B cell (primary cell): ENCODE measurements at regions not wholly inside any gene's neighbourhood (a gene's known extent, or its start where the extent isn't known, plus 50 kb on each side); places are given as distances from the start of the nearest gene placed in this dataset.

Experiments used
- ATAC-seq: fragments of 200-7000 bp; cut with Tn5 transposase; one replicate; pipeline ENCODE4 v1.10.0; 2021; ENCODE audit warnings: low read depth, mild to moderate bottlenecking, moderate number of reproducible peaks, moderate library complexity
- CTCF ChIA-PET: fragments of 350-600 bp; sonication (Branson Sonifier 250); formaldehyde crosslinking; loops from one replicate; lab custom pipeline; 2021; ENCODE audit warnings: antibody characterized with exemption, inconsistent platforms; lab: Charles Lee
- POLR2A ChIA-PET: fragments of 350-600 bp; sonication (Branson Sonifier 250); formaldehyde crosslinking; loops from one replicate; lab custom pipeline; 2021; ENCODE audit warnings: antibody characterized with exemption; lab: Charles Lee
- DNase-seq: peaks from one replicate; pipeline ENCODE4 v3.0.0; 2013
- H2AFZ ChIP-seq: 2 replicates; pipeline ENCODE4 v1.6.1; 2012; ENCODE audit warnings: mild to moderate bottlenecking, low read depth, low read length; ENCODE audit not compliant: insufficient read depth, poor library complexity, severe bottlenecking
- H3K27ac ChIP-seq, 2 donors: 1 replicate in 1 of 2; 2 replicates in 1 of 2; pipeline ENCODE4 v1.5.1; 2012 to 2013; ENCODE audit warnings: low read length in 2 of 2, mild to moderate bottlenecking in 2 of 2, moderate library complexity in 1 of 2
- H3K27me3 ChIP-seq, 4 experiments: fragments of 200-600 bp in 1 of 4; sonication (generic) in 1 of 4; replicated peaks in 1 of 4; 1 replicate in 2 of 4; 2 replicates in 2 of 4; pipeline versions ENCODE4 v1.6.1 to v1.7.0; 2013 to 2016; ENCODE audit warnings: low read length in 3 of 4, mild to moderate bottlenecking in 2 of 4, mixed read lengths in 1 of 4, moderate library complexity in 1 of 4; ENCODE audit not compliant: insufficient read depth in 4 of 4, control insufficient read depth in 3 of 4; ENCODE audit errors: control extremely low read depth in 1 of 4
- H3K36me3 ChIP-seq, 2 experiments: replicated peaks in 1 of 2; 1 replicate in 1 of 2; 2 replicates in 1 of 2; pipeline versions ENCODE4 v1.6.1 to v1.7.1; 2013; ENCODE audit warnings: low read length in 1 of 2; ENCODE audit not compliant: insufficient read depth in 2 of 2, control insufficient read depth in 1 of 2; ENCODE audit errors: control extremely low read depth in 1 of 2, extremely low read depth in 1 of 2
- H3K4me1 ChIP-seq, 2 donors: fragments of 200-600 bp in 1 of 2; sonication (generic) in 1 of 2; 1 replicate in 1 of 2; 2 replicates in 1 of 2; pipeline versions ENCODE4 v1.5.1 to v1.6.1; 2013 to 2017; ENCODE audit warnings: low read length in 2 of 2; ENCODE audit not compliant: control insufficient read depth in 2 of 2, insufficient read depth in 2 of 2
- H3K4me2 ChIP-seq: replicated peaks from 2 replicates; pipeline ENCODE3; 2012; ENCODE audit warnings: mild to moderate bottlenecking, low read depth, low read length; ENCODE audit not compliant: poor library complexity, severe bottlenecking
- H3K4me3 ChIP-seq, 5 experiments: fragments of 200-600 bp in 1 of 5; sonication (generic) in 1 of 5; 1 replicate in 3 of 5; 2 replicates in 2 of 5; pipeline versions ENCODE4 v1.5.1 to v1.7.0; 2011 to 2016; ENCODE audit warnings: low read length in 4 of 5, mild to moderate bottlenecking in 4 of 5, low read depth in 2 of 5, control low read depth in 1 of 5, moderate library complexity in 1 of 5; ENCODE audit not compliant: insufficient read depth in 1 of 5; ENCODE audit errors: control extremely low read depth in 1 of 5, extremely low read depth in 1 of 5
- H3K79me2 ChIP-seq: fragments of 200-600 bp; sonication (generic); one replicate; pipeline ENCODE4 v1.6.0; 2016; ENCODE audit warnings: low read length; ENCODE audit not compliant: control insufficient read depth, insufficient read depth
- H3K9ac ChIP-seq: fragments of 200-600 bp; sonication (generic); 2 replicates; pipeline ENCODE4 v1.6.1; 2017; ENCODE audit warnings: mild to moderate bottlenecking, low read length, moderate library complexity
- H3K9me3 ChIP-seq, 3 donors: one replicate each; pipeline versions ENCODE4 v1.6.1 to v1.7.1; 2013; ENCODE audit warnings: low read length in 2 of 3; ENCODE audit not compliant: control insufficient read depth in 2 of 3, insufficient read depth in 1 of 3; ENCODE audit errors: control extremely low read depth in 1 of 3
- H4K20me1 ChIP-seq: 2 replicates; pipeline ENCODE4 v1.6.0; 2012; ENCODE audit warnings: mild to moderate bottlenecking, low read length; ENCODE audit not compliant: insufficient read depth, control insufficient read depth, poor library complexity, severe bottlenecking
- H3K27ac Mint-ChIP-seq: one replicate; pipeline ENCODE4 v1.8.0; 2021; ENCODE audit warnings: mixed read lengths
- H3K27me3 Mint-ChIP-seq: one replicate; pipeline ENCODE4 v1.8.0; 2021; ENCODE audit warnings: mixed read lengths
- H3K4me1 Mint-ChIP-seq: one replicate; pipeline ENCODE4 v1.8.0; 2021; ENCODE audit warnings: mixed read lengths
- H3K4me3 Mint-ChIP-seq: one replicate; pipeline ENCODE4 v1.8.0; 2021; ENCODE audit warnings: mixed read lengths
- H3K9me3 Mint-ChIP-seq: one replicate; pipeline ENCODE4 v1.8.0; 2022; ENCODE audit warnings: mixed read lengths; ENCODE audit not compliant: insufficient read depth
- EZH2 ChIP-seq: IDR thresholded peaks from 2 replicates; pipeline ENCODE4 v1.6.1; 2012; ENCODE audit warnings: borderline replicate concordance, low read depth, mild to moderate bottlenecking, moderate library complexity, low read length; ENCODE audit not compliant: insufficient read depth, poor library complexity, severe bottlenecking
- WGBS: methylation state at CpG from one replicate; pipeline ENCODE4 v1.1.5; 2013; ENCODE audit warnings: missing lambda C conversion rate; ENCODE audit not compliant: insufficient coverage; 5-methylcytosine and 5-hydroxymethylcytosine counted together
- intact Hi-C: fragments of 100-400 bp; cut with micrococcal nuclease; formaldehyde crosslinking; loops from one replicate; pipeline ENCODE4 v1.10.0; 2022
- TF ChIP-seq, protein P1 (sequence below): fragments of 200-600 bp; IDR thresholded peaks from one replicate; pipeline ENCODE4 v1.8.0; 2022; ENCODE audit warnings: antibody characterized with exemption, mild to moderate bottlenecking

- H3K9ac ChIP-seq = no peak overlapping the region
- no peaks in the 10 kb centered on the region for H3K4me1 Mint-ChIP-seq
- POLR2A ChIA-PET = no interaction called here
- H3K27ac ChIP-seq = no peak overlapping the region
- no peaks in the 10 kb centered on the region for H4K20me1 ChIP-seq
- no peaks in the 10 kb centered on the region for H3K4me1 ChIP-seq
- no peak for ATAC-seq
- H3K27me3 Mint-ChIP-seq = peaks cover 32% of the 10 kb centered on the region
- H3K9me3 ChIP-seq = peaks cover 11 to 22% (median 15%) of the 10 kb centered on the region in 3 donors
- H3K79me2 ChIP-seq = no peaks in the 10 kb centered on the region
- no peak overlapping the region for H3K4me3 ChIP-seq
- no peaks in the 10 kb centered on the region for H3K36me3 ChIP-seq
- TF ChIP-seq EZH2 = no peak
- TF ChIP-seq, protein P1, sequence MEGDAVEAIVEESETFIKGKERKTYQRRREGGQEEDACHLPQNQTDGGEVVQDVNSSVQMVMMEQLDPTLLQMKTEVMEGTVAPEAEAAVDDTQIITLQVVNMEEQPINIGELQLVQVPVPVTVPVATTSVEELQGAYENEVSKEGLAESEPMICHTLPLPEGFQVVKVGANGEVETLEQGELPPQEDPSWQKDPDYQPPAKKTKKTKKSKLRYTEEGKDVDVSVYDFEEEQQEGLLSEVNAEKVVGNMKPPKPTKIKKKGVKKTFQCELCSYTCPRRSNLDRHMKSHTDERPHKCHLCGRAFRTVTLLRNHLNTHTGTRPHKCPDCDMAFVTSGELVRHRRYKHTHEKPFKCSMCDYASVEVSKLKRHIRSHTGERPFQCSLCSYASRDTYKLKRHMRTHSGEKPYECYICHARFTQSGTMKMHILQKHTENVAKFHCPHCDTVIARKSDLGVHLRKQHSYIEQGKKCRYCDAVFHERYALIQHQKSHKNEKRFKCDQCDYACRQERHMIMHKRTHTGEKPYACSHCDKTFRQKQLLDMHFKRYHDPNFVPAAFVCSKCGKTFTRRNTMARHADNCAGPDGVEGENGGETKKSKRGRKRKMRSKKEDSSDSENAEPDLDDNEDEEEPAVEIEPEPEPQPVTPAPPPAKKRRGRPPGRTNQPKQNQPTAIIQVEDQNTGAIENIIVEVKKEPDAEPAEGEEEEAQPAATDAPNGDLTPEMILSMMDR = no peak
- CTCF ChIA-PET = no interaction called here
- intact Hi-C loops = no loop called here
- H3K27ac Mint-ChIP-seq = no peak overlapping the region
- no peaks in the 10 kb centered on the region for H3K27me3 ChIP-seq
- H3K4me2 ChIP-seq = no peak overlapping the region
- no peak overlapping the region for H2AFZ ChIP-seq
- DNase-seq = no peak
- H3K9me3 Mint-ChIP-seq = peaks cover 9% of the 10 kb centered on the region
- H3K4me3 Mint-ChIP-seq = no peak overlapping the region
These were observed 161.7 kb downstream of the OPA1 start for GRCh38 chr3:193754719-193755118.

DNA sequence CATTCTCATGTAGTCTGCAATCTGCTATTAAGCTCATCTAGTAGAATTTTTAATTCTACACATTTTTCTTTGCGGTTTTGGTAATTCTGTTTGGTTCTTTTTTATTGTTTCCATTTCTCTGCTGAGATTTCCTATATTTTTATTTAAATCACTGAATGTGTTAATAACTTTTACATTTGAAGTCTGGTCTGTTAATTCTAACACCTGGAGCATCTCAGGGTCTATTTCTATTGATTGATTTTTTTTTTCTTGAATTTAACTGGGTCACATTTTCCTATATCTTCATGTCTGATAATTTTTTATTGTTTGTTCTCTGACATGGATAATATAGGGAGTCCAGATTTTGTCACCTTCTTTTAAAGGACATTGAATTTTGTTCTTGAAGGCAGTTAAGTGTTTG, 163.5 kb downstream of the OPA1 start:
- Mint-ChIP-seq H3K4me3 (no peak overlapping the region), H3K27ac (no peak overlapping the region), H3K4me1 (no peaks in the 10 kb centered on the region), H3K27me3 (peaks cover 32% of the 10 kb centered on the region), H3K9me3 (peaks cover 9% of the 10 kb centered on the region)
- ChIA-PET POLR2A (no interaction called here), CTCF (no interaction called here)
- H3K36me3 ChIP-seq = no peaks in the 10 kb centered on the region
- H4K20me1 ChIP-seq = no peaks in the 10 kb centered on the region
- no peak for DNase-seq
- no peak for ATAC-seq
- H3K9me3 ChIP-seq = peaks cover 11 to 22% (median 12%) of the 10 kb centered on the region in 3 donors
- no peak overlapping the region for H3K4me3 ChIP-seq
- H3K27ac ChIP-seq = no peak overlapping the region
- H3K4me1 ChIP-seq = no peaks in the 10 kb centered on the region
- H3K27me3 ChIP-seq = no peaks in the 10 kb centered on the region
- intact Hi-C loops = no loop called here
- no peak overlapping the region for H3K4me2 ChIP-seq
- no peak overlapping the region for H2AFZ ChIP-seq
- no peaks in the 10 kb centered on the region for H3K79me2 ChIP-seq
- no peak overlapping the region for H3K9ac ChIP-seq
- WGBS = no CpG with 5 or more reads among the region's 1 CpG
- TF ChIP-seq, protein P1 = no peak
- TF ChIP-seq EZH2 = no peak
